ENCODE measurements at regions not wholly inside any gene's neighbourhood (a gene's known extent, or its start where the extent isn't known, plus 50 kb on each side); places are given as distances from the start of the nearest gene placed in this dataset.
"Not testable (repeated sequence)": the region's sequence is repeated elsewhere in the genome, so short reads cannot be mapped to it uniquely, and the experiment has no call there.

DNA sequence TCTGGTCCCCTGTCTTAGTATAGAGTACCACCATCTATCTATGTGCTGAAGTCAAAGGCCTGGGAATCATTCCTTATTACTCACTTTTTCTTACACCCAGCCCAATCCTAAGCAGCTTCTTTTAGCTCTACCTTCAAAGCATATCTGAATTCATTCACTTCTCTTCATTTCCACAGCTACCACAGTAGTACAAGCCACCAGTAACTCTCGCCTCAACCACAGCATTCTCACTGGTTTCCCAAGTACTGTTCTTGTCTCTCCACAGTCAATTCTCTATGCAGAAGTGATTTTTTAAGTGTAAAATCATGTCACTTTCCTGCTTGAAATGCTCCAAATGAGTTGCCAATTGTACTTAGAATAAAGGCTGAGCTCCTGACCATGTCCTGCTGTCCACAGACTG, 401.7 kb downstream of the OXSM start:
- H3K9me3 Mint-ChIP-seq = peaks cover 14% of the 10 kb centered on the region
- no peak overlapping the region for H3K27ac Mint-ChIP-seq
- no peak overlapping the region for H3K4me3 Mint-ChIP-seq
- no peaks in the 10 kb centered on the region for H3K27me3 Mint-ChIP-seq
- H3K4me1 Mint-ChIP-seq = no peaks in the 10 kb centered on the region
- no peaks in the 10 kb centered on the region for H3K36me3 Mint-ChIP-seq
- no peak for ATAC-seq

DNA sequence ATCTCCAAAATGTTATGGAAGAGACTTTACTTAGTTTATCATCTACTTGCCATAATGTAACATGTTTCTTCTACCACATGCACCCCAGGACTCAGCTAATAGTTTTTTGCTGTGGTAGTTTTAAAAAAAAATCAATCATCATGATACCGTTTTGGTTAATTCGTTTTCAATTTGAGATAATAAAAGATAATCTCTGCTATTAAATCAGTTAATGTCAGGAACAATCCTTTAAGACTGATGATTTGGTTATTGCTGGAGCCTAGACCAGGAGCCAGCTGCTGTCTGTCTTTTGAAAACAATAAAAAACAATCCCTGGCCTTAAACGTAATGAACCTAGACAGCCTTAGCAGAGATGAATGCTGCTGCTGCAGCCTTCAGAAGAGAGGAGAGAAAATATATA, 403.7 kb downstream of the OXSM start:
- no peak overlapping the region for H3K27ac Mint-ChIP-seq
- H3K4me3 Mint-ChIP-seq = no peak overlapping the region
- peaks cover 14% of the 10 kb centered on the region for H3K9me3 Mint-ChIP-seq
- ATAC-seq = no peak
- H3K27me3 Mint-ChIP-seq = no peaks in the 10 kb centered on the region
- H3K36me3 Mint-ChIP-seq = no peaks in the 10 kb centered on the region
- no peaks in the 10 kb centered on the region for H3K4me1 Mint-ChIP-seq

DNA sequence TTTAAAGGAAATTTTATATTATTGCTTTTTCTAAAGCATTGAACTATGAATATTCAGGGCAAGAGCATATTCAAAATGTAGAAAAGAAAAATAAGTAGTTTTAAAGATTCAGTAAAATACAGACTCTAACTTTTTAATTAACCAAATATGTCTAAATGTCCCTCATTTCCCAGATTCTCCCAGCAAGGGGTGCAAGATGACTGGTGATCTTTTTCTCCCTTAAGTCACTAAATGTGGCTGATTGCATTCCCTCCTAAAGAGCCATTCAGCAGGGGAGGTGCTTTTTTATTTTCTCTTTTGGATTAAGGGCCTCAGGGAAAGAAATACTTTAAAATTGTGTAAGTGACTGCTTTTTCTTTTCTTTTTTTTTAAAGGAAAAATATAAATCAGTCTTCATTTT, 406.9 kb downstream of the OXSM start:
- H3K9me3 Mint-ChIP-seq = no peaks in the 10 kb centered on the region
- ATAC-seq = no peak
- H3K27me3 Mint-ChIP-seq = no peaks in the 10 kb centered on the region
- no peaks in the 10 kb centered on the region for H3K36me3 Mint-ChIP-seq
- no peak overlapping the region for H3K27ac Mint-ChIP-seq
- H3K4me1 Mint-ChIP-seq = no peaks in the 10 kb centered on the region
- no peak overlapping the region for H3K4me3 Mint-ChIP-seq

DNA sequence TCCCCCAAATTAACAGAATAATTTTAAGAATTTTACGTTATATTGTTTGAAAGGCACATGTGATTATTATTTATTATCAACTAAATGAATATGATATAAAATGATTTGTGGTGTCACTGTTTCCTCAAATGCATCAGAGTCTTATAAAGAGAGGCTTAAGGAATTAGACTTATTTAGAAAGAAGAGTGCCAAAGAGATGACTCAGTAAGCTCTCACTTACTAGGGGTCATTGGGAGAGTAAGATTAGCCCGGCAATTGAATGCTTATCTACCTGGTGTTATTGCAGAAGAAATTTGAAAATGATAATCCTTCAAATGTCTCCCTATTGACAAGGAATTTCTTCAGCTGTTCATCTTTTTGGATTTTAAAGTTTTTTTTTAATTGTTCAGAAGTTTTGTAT, 408.7 kb downstream of the OXSM start:
- H3K9me3 Mint-ChIP-seq = no peaks in the 10 kb centered on the region
- H3K27ac Mint-ChIP-seq = no peak overlapping the region
- H3K36me3 Mint-ChIP-seq = no peaks in the 10 kb centered on the region

DNA sequence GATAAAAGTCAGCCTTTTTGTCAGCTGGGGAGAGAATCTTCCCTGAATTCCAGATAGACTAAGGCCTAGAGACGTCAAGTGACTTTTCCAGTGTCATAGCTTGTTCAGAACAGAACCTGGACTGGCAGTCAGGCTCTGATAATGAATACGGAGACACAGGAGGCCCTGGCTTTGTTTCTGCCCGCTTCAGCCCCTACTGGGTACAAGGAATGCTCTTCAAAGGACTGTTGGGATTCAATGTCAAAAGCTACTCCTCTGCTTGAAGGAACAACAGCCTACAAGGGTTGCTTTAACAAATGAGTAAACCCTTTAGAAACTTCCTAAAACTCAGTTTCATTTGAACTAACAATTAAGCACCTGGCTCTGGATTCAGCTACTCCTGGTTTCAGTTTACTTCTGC, 412.3 kb downstream of the OXSM start:
- ATAC-seq = no peak
- Mint-ChIP-seq H3K27me3 (no peaks in the 10 kb centered on the region), H3K36me3 (no peaks in the 10 kb centered on the region), H3K27ac (no peak overlapping the region), H3K4me1 (no peaks in the 10 kb centered on the region), H3K9me3 (no peaks in the 10 kb centered on the region), H3K4me3 (no peak overlapping the region)

More for the DNA sequence above, 408.7 kb downstream of the OXSM start:
- Mint-ChIP-seq H3K27me3 (no peaks in the 10 kb centered on the region), H3K4me1 (no peaks in the 10 kb centered on the region), H3K4me3 (no peak overlapping the region)
- no peak for ATAC-seq

DNA sequence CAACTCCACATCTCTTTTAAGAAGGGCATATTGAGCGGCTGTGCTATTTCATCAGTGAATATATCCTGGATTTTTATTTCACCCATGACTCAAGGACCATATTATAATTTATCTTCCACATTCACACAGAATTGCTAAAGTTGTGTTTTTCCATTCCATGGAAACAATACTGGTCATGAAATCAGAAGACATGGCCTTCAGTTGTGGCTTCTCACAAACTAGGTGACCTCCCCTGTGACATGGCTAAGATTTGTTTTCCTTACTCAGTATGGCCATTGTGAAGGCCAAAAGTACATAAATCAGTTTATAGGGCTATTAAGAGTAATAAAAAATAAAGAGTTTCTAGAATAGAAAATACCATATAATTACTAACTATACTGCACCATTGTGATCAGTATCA, 415.6 kb downstream of the OXSM start:
- Mint-ChIP-seq H3K36me3 (no peaks in the 10 kb centered on the region), H3K27me3 (no peaks in the 10 kb centered on the region), H3K9me3 (no peaks in the 10 kb centered on the region), H3K4me3 (no peak overlapping the region), H3K4me1 (no peaks in the 10 kb centered on the region), H3K27ac (no peak overlapping the region)
- no peak for ATAC-seq

DNA sequence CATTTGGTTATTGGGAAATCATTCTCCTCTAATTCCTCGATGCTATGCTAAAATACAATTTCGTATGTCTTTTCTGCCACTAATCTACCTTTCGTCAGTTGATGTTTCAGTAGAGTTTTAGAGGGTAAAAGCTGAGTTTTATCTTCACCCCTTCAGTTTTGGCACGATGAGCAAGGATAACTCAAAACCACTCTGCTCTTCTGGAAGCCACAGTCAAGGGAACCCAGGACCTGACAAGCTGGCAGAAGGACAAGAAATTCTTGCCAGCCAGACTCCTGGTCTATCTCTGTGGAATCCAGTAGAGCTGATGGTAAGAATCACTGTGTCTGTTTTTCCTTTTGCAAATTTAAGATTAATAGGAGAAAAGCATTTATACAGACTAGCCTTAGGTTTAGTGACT, 414.4 kb upstream of the LRRC3B start:
- Mint-ChIP-seq H3K9me3 (peaks cover 16% of the 10 kb centered on the region), H3K36me3 (no peaks in the 10 kb centered on the region), H3K4me3 (no peak overlapping the region), H3K27me3 (no peaks in the 10 kb centered on the region), H3K27ac (no peak overlapping the region), H3K4me1 (no peaks in the 10 kb centered on the region)
- no peak for ATAC-seq

DNA sequence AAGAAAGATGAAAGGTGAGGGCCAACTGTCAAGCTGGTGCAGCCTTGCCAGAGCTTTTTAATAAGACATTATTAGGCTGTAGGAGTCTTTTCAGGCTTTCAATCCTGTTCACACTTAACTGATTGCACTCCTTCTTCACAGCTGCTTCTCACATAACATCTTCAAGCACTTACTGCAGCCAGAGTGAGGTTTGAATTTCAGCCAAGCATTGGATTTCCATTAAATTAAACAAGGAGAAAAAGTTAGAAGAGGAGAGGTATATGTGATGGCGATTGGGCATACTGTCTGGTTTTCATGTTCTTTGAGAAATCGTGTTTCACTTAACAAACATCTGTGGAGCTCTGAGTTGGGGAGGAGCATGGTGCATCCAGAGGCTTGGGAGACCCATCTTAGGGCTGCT, 392.8 kb upstream of the LRRC3B start:
- H3K36me3 Mint-ChIP-seq = no peaks in the 10 kb centered on the region
- peaks cover 3% of the 10 kb centered on the region for H3K9me3 Mint-ChIP-seq
- no peak overlapping the region for H3K27ac Mint-ChIP-seq
- no peaks in the 10 kb centered on the region for H3K4me1 Mint-ChIP-seq
- ATAC-seq = no peak
- no peak overlapping the region for H3K4me3 Mint-ChIP-seq
- H3K27me3 Mint-ChIP-seq = no peaks in the 10 kb centered on the region

DNA sequence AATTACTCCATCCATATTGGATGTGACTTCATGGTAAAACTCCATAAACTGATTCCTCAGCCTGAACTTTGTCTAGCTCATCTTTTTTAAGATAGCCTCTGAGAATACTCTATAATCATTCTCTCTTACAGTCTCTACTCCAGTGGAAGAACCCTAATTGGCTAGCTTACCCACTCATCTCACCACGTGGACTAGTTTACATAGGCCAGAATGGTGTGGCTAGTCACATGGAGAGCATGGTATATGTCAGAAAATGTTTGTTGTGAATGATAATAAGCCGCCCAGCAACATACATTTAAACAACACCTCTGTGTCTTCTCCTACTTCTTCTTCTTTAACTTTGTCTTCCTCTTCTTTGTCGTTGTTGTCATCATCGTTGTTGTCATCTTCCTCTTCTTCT, 389.2 kb upstream of the LRRC3B start:
- Mint-ChIP-seq H3K4me1 (no peaks in the 10 kb centered on the region), H3K27ac (no peak overlapping the region), H3K9me3 (peaks cover 3% of the 10 kb centered on the region), H3K27me3 (no peaks in the 10 kb centered on the region), H3K4me3 (no peak overlapping the region), H3K36me3 (no peaks in the 10 kb centered on the region)
- ATAC-seq = no peak

DNA sequence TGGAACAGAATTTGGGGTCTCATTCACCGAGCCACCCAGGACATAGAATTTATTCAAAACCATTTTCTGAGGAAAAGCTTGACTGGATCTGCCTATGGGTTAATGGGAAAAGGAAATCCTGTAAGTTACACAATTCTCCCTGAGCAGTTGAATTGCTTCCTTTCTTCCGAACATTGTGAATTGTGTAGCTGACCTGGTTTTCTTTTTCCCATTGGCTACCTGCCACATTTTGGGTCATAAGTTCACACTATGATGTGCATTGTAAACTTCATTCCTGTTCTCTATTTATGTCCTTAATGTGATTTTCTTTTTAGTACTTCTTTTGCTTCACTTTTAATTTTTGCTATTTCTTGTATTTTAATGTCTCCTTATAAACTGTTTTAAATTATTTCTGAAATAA, 386.0 kb upstream of the LRRC3B start:
- Mint-ChIP-seq H3K9me3 (peaks cover 3% of the 10 kb centered on the region), H3K4me3 (no peak overlapping the region), H3K27me3 (no peaks in the 10 kb centered on the region), H3K36me3 (no peaks in the 10 kb centered on the region), H3K27ac (no peak overlapping the region), H3K4me1 (no peaks in the 10 kb centered on the region)
- no peak for ATAC-seq

DNA sequence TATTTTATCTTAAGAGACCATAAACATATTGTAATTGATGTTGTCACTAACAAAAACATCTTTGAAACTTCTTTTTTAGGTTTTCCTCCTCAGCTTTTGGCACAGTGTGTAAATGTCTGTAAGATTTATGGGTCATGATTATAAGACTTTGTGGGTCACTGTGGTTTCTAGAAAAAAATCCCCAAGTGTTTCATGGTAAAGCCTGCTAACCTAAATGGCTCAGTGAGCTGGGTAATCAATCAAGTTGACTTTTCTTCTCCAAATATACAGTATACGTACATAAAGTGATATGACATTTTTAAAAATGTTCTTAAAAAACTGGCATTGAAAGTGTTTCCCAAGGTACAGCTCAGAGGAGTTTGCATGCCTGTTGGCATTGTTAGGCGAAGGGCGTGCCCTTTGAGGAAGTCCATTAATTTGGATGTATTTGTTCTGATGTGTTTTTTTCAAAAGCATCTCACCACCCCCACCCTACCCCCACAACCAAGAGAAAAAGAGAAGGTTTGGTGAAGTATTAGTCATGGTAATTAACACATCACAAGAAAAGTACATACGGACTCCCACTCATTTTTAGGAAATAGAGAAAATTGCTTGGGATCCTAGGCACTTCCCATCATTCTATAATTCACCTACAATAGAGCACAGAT, 385.4 kb upstream of the LRRC3B start:
- H3K27ac Mint-ChIP-seq = no peak overlapping the region

DNA sequence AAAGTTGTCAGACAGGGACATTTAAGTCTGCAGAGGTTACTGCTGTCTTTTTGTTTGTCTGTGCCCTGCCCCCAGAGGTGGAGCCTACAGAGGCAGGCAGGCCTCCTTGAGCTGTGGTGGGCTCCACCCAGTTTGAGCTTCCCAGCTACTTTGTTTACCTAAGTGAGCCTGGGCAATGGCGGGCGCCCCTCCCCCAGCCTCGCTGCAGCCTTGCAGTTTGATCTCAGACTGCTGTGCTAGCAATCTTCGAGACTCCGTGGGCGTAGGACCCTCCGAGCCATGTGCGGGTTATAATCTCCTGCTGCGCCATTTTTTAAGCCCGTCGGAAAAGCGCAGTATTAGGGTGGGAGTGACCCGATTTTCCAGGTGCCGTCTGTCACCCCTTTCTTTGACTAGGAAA, 378.0 kb upstream of the LRRC3B start:
- not testable (repeated sequence) for H3K9me3 Mint-ChIP-seq, H3K4me1 Mint-ChIP-seq, H3K36me3 Mint-ChIP-seq, H3K27ac Mint-ChIP-seq, H3K4me3 Mint-ChIP-seq, H3K27me3 Mint-ChIP-seq, ATAC-seq

More for the DNA sequence above, 385.4 kb upstream of the LRRC3B start:
- no peak overlapping the region for H3K4me3 Mint-ChIP-seq
- H3K9me3 Mint-ChIP-seq = peaks cover 3% of the 10 kb centered on the region
- H3K27me3 Mint-ChIP-seq = no peaks in the 10 kb centered on the region
- H3K4me1 Mint-ChIP-seq = no peaks in the 10 kb centered on the region
- no peak for ATAC-seq
- no peaks in the 10 kb centered on the region for H3K36me3 Mint-ChIP-seq

DNA sequence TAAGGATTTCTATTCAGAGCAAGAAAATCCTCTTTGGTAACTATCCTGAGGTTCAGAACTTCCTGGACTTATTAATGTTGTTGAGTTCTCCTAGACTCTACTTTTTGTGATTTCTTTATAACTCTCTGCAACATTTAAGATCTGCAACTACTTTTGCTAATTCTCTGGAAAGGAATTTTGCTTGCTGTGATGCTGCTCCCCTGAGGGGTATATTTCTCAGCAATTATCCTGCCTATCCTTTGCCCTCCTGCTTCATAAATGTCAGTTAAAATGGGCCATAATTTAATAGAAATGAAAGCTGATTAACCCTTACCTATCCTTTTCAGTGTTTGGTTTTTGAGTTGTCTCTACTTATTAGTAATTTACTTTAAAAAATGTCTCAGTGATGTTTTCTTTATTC, 377.3 kb upstream of the LRRC3B start:
- no peak for ATAC-seq
- Mint-ChIP-seq H3K27ac (no peak overlapping the region), H3K4me3 (no peak overlapping the region), H3K36me3 (no peaks in the 10 kb centered on the region), H3K4me1 (no peaks in the 10 kb centered on the region), H3K27me3 (no peaks in the 10 kb centered on the region), H3K9me3 (no peaks in the 10 kb centered on the region)

DNA sequence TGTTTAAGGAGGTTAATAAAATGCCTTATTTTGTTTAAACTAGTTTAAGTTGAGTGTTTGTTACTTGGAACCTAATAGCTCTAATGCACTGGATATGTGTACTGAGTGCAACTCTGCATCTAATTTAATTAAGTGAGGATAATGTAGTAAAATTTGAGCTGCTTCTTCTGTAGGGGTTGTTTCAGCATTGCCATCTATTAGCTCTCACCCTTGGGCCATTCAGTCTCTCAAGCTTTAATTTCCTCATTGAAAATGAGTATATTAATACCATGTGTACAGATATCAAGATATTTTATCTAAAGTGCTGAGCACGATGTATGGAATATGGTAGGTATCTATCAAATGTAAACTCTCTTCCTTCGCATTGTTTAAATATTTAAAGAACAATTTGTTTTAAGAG, 375.7 kb upstream of the LRRC3B start:
- H3K27ac Mint-ChIP-seq = no peak overlapping the region
- H3K4me3 Mint-ChIP-seq = no peak overlapping the region
- no peaks in the 10 kb centered on the region for H3K36me3 Mint-ChIP-seq
- no peaks in the 10 kb centered on the region for H3K4me1 Mint-ChIP-seq
- no peak for ATAC-seq
- no peaks in the 10 kb centered on the region for H3K27me3 Mint-ChIP-seq
- no peaks in the 10 kb centered on the region for H3K9me3 Mint-ChIP-seq

DNA sequence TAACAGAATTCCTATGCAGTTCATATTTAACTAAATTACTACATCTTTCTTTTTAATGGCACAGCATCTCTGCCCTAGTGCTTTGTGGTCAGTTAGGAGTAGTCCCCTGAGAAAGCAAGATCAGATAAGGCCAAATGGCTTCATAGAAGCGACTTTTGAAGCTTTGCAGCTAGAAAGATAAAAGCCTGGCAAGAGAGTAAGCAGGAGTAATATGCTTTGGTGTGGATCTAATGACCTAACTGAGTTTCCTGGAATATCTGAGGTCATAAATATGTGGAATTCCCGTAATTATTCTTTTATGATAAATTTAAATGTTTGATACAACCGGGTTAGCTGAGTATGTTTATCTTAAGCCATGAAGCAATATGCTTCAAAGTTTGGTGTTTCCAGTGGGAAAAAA, 374.9 kb upstream of the LRRC3B start:
- Mint-ChIP-seq H3K27me3 (no peaks in the 10 kb centered on the region), H3K4me3 (no peak overlapping the region), H3K4me1 (no peaks in the 10 kb centered on the region), H3K9me3 (no peaks in the 10 kb centered on the region), H3K36me3 (no peaks in the 10 kb centered on the region), H3K27ac (no peak overlapping the region)
- ATAC-seq = no peak

DNA sequence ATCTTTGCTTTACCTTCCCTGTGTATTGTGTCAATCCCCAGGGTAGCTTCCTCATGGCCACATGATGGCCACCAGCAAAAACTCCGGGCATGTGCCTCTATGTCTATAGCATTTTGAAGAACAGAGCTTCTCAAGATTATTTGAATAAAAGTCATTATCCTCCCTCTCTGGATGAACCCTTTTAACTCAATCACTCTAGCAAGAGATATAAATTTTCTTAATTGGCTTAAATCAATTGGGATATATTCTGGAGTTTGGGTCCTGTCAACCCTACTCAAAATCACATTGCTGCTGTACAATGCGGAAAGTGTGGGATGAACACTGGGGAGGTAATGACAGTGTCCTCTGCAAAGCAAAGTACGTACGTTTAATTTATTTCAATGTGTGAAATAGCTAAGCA, 370.6 kb upstream of the LRRC3B start:
- no peaks in the 10 kb centered on the region for H3K9me3 Mint-ChIP-seq
- no peak for ATAC-seq
- no peaks in the 10 kb centered on the region for H3K27me3 Mint-ChIP-seq
- H3K36me3 Mint-ChIP-seq = no peaks in the 10 kb centered on the region
- H3K27ac Mint-ChIP-seq = no peak overlapping the region
- H3K4me3 Mint-ChIP-seq = no peak overlapping the region
- H3K4me1 Mint-ChIP-seq = no peaks in the 10 kb centered on the region

DNA sequence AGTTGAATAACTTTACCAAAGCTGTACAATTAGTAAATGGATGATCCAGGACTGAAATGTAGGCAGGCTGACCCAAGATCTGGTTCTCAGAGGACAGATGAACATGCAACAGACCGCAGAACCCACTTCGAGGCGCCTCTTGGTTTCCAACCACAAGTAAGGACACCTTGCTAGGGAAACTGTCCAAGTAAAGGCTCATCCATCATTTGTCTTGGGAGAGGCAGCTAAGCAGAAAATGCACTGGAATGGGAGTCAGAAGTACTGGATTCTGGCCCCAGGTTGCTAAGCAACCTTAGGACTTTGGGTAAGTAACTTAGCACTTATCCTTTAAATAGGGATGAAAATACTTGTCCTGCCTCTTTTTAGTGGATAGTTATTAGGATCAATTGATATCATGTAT, 366.3 kb upstream of the LRRC3B start:
- Mint-ChIP-seq H3K27ac (no peak overlapping the region), H3K4me3 (no peak overlapping the region), H3K27me3 (no peaks in the 10 kb centered on the region), H3K4me1 (no peaks in the 10 kb centered on the region), H3K36me3 (no peaks in the 10 kb centered on the region), H3K9me3 (no peaks in the 10 kb centered on the region)
- ATAC-seq = no peak

Data from stimulated activated memory B cell treated with anti-CD40 and anti-IgM and Interleukin-4, amounts not matched to agents 10 μg/mL and 1 μg/mL and 100 μg/mL, for 72 hours (primary cell).